ENCODE measurements at regions not wholly inside any gene's neighbourhood (a gene's known extent, or its start where the extent isn't known, plus 50 kb on each side); places are given as distances from the start of the nearest gene placed in this dataset.
"Not testable (repeated sequence)": the region's sequence is repeated elsewhere in the genome, so short reads cannot be mapped to it uniquely, and the experiment has no call there.

DNA sequence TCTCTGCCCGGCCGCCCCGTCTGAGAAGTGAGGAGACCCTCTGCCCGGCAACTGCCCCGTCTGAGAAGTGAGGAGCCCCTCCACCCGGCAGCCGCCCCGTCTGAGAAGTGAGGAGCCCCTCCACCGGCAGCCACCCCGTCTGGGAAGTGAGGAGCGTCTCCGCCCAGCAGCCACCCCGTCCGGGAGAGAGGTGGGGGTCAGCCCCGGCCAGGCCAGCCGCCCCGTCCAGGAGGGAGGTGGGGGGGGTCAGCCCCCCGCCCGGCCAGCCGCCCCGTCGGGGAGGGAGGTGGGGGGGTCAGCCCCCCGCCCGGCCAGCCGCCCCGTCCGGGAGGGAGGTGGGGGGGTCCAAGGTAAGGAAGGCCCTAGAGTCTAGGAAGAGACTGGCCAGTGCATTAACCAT, 53.2 kb upstream of the LANCL2 start:
- TF ChIP-seq POLR2AphosphoS5 (IDR thresholded peaks at IDR 0.05; ENCODE audit: borderline replicate concordance, low read depth, low read length); EZH2 (IDR thresholded peaks at IDR 0.05): not testable (repeated sequence)

Data from SK-N-MC (cell line).